ENCODE measurements at regions not wholly inside any gene's neighbourhood (a gene's known extent, or its start where the extent isn't known, plus 50 kb on each side); places are given as distances from the start of the nearest gene placed in this dataset.

DNA sequence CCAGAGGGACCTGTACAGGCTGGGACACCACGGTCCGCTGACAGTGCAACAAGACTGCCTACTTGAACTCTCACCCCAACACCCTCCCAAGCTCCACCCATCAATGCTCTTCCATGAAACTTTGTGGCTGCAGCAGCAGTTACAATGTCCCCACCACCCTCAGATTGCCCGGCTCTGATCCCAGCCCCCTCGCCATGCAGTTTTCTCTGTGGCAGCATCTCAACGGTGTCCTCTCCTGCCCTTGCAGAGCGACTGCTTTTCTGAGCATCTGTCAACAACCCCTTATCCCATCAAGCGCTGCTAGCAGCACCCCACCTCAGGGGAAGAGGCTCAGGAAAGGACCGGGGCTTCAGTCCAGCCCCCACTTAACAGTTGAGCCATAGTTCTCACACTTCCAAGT is 137.1 kb upstream of the NDUFV2 start:
- intact Hi-C loops (cut with DNase I): no loop called here
- Histone ChIP-seq H3K27ac (no peak overlapping the region), H3K27me3 (no peaks in the 10 kb centered on the region), H3K4me1 (no peaks in the 10 kb centered on the region), H3K9me3 (no peaks in the 10 kb centered on the region), H3K36me3 (no peaks in the 10 kb centered on the region), H3K4me3 (no peak overlapping the region)
- no peak for DNase-seq
- no peak for ATAC-seq
- TF ChIP-seq, protein P1, sequence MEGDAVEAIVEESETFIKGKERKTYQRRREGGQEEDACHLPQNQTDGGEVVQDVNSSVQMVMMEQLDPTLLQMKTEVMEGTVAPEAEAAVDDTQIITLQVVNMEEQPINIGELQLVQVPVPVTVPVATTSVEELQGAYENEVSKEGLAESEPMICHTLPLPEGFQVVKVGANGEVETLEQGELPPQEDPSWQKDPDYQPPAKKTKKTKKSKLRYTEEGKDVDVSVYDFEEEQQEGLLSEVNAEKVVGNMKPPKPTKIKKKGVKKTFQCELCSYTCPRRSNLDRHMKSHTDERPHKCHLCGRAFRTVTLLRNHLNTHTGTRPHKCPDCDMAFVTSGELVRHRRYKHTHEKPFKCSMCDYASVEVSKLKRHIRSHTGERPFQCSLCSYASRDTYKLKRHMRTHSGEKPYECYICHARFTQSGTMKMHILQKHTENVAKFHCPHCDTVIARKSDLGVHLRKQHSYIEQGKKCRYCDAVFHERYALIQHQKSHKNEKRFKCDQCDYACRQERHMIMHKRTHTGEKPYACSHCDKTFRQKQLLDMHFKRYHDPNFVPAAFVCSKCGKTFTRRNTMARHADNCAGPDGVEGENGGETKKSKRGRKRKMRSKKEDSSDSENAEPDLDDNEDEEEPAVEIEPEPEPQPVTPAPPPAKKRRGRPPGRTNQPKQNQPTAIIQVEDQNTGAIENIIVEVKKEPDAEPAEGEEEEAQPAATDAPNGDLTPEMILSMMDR (IDR thresholded peaks at IDR 0.05): no peak

DNA sequence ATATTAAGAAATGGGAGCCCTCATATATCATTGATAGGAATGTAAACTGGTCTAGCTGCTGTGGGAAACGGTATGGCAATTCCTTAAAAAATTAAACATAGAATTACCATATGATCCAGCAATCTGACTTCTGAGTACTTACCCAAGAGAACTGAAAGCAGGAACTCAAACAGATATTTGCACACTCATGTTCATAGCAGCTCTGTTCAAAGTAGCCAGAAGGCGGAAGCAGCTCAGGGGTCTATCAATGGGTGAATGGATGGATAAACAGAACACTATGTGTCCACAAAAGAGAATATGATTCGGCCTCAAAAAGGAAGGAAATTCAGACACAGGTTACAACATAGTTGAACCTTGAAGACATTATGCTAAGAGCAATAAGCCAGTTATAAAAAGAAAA is 135.7 kb upstream of the NDUFV2 start:
- TF ChIP-seq, protein P1 (IDR thresholded peaks at IDR 0.05): no peak
- Histone ChIP-seq H3K4me3 (no peak overlapping the region), H3K27me3 (no peaks in the 10 kb centered on the region), H3K4me1 (no peaks in the 10 kb centered on the region), H3K9me3 (no peaks in the 10 kb centered on the region), H3K27ac (no peak overlapping the region), H3K36me3 (no peaks in the 10 kb centered on the region)
- intact Hi-C loops (cut with DNase I): no loop called here
- DNase-seq (no peak), ATAC-seq (peak; percentile 64)

DNA sequence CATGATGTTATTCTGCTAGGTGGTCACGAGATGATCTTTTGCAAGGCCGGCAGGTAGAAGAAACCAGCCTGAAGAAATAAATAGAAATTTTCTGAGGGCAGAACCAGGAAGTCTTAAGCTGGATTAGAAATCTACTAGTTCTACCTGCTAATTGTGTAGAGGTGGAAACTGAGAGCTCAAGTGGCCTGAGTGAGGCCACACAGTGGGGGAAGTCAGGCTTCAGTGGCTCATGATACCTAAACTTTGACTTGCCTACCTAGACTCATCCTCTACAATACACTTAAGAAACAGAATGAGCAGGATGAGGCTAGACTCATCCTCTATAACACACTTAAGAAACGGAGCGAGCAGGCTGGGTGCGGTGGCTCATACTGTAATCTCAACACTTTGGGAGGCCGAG is 134.9 kb upstream of the NDUFV2 start:
- DNase-seq (no peak), ATAC-seq (no peak)
- TF ChIP-seq, protein P1 (IDR thresholded peaks at IDR 0.05): no peak
- Histone ChIP-seq H3K27ac (no peak overlapping the region), H3K9me3 (no peaks in the 10 kb centered on the region), H3K36me3 (no peaks in the 10 kb centered on the region), H3K4me1 (no peaks in the 10 kb centered on the region), H3K27me3 (no peaks in the 10 kb centered on the region), H3K4me3 (no peak overlapping the region)
- intact Hi-C loops (cut with DNase I): no loop called here

DNA sequence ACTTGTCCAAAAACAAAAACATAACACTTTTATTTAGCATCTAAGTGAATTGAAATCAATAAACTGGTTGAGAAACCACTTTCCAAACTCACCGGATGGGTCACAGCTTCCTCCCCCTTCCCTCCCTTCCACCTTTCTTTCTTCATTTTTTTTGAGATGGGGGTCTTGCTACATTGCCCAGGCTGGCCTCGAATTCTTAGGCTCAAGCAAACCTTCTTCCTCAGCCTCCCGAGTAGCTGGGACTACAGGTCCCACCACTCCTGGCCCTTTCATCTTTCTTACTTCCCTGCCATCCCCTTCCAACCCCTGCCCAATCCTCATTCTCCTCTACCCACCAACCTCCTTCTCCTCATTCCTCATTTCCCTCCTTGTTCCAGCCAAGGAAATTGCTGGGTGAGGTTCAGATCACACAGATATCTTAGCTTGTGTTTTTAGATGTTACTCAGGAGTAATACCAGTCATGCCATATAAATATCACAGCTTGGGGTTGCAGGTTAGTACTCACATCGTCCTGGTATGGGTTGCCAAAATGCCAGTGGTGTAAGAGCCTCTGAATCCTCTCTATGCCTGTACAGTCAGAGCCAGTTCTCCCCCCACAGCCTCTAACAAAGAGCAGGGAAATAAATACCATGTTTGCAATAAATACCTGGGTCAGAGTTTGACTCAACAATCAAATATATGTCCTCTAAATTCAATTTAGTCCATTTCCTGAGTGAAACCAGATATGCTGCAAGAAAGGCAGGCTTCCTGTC is 132.7 kb upstream of the NDUFV2 start:
- H3K27ac ChIP-seq: no peak overlapping the region
- ATAC-seq (no peak), DNase-seq (no peak)
- no peaks in the 10 kb centered on the region for H3K9me3 ChIP-seq
- no peaks in the 10 kb centered on the region for H3K4me1 ChIP-seq
- TF ChIP-seq, protein P1 (IDR thresholded peaks at IDR 0.05): no peak
- H3K36me3 ChIP-seq: no peaks in the 10 kb centered on the region
- no peak overlapping the region for H3K4me3 ChIP-seq
- H3K27me3 ChIP-seq: no peaks in the 10 kb centered on the region
- intact Hi-C loops (cut with DNase I): no loop called here

DNA sequence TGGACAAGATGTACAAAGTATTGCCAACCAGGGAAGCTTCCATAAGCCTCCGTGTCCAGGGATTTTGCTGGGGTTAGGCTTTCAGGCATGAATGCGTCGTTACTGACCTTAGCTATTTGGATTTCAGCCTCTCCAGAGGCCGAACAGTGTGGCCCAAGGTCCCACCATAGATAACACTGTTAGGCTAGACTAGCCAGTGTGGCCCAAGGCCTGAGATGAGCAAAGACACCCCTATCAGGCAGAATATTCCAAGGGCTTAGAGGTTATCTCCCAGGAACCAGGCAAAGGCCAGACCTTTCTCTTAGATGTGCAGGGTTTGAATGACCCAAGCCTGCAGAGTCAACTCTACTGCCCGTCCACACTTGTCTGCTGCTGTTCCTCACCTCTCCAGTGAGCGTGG is 131.7 kb upstream of the NDUFV2 start:
- Histone ChIP-seq H3K27ac (no peak overlapping the region), H3K27me3 (no peaks in the 10 kb centered on the region), H3K9me3 (no peaks in the 10 kb centered on the region), H3K4me1 (no peaks in the 10 kb centered on the region), H3K4me3 (no peak overlapping the region), H3K36me3 (no peaks in the 10 kb centered on the region)
- intact Hi-C loops (cut with DNase I): no loop called here
- DNase-seq: no peak
- TF ChIP-seq, protein P1 (IDR thresholded peaks at IDR 0.05): no peak
- no peak for ATAC-seq

DNA sequence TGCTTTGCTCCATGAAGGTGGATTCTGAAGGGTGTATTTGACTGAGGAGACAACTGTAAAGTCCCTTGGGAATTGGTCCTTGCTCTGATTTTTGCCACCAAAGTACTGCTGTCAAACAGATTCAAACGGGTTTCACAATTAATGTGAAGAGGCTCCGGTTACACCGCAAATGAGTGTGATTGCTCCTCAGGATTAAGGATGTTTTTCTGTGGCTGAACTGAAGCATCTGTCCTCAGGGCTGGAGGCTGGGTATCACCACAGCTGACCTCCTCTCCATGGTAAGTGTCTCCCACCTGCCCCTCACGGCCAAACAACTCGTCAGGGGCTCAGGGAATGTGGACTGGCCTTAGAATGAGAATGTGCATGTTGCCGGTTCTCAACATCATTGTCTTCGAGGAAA is 130.4 kb upstream of the NDUFV2 start:
- no peak overlapping the region for H3K27ac ChIP-seq
- H3K27me3 ChIP-seq: no peaks in the 10 kb centered on the region
- H3K4me1 ChIP-seq: no peaks in the 10 kb centered on the region
- H3K4me3 ChIP-seq: no peak overlapping the region
- intact Hi-C loops (cut with DNase I): no loop called here
- no peaks in the 10 kb centered on the region for H3K9me3 ChIP-seq
- H3K36me3 ChIP-seq: no peaks in the 10 kb centered on the region
- TF ChIP-seq, protein P1 (IDR thresholded peaks at IDR 0.05): no peak
- ATAC-seq (no peak), DNase-seq (no peak)

Measured in upper lobe of right lung (tissue), 1 donor.